ENCODE measurements at regions not wholly inside any gene's neighbourhood (a gene's known extent, or its start where the extent isn't known, plus 50 kb on each side); places are given as distances from the start of the nearest gene placed in this dataset.

GRCh38 chr11:91265946-91266345 lies 958.7 kb upstream of the FAT3 start:
- TF ChIP-seq CTCF (IDR thresholded peaks at IDR 0.05; ENCODE audit: insufficient read depth, low read length), result no peak
- no peak for DNase-seq (ENCODE audit: low read depth)
- no peak overlapping the region for H3K4me3 ChIP-seq (ENCODE audit: low read depth, low read length)

GRCh38 chr11:91264481-91264880 lies 960.1 kb upstream of the FAT3 start:
- H3K4me3 ChIP-seq (ENCODE audit: low read depth, low read length), result no peak overlapping the region
- no peak for TF ChIP-seq CTCF (IDR thresholded peaks at IDR 0.05; ENCODE audit: insufficient read depth, low read length)
- no peak for DNase-seq (ENCODE audit: low read depth)

GRCh38 chr11:91263496-91264365 lies 960.9 kb upstream of the FAT3 start:
- no peak for TF ChIP-seq CTCF (IDR thresholded peaks at IDR 0.05; ENCODE audit: insufficient read depth, low read length)
- no peak for DNase-seq (ENCODE audit: low read depth)
- no peak overlapping the region for H3K4me3 ChIP-seq (ENCODE audit: low read depth, low read length)

- TF ChIP-seq CTCF (IDR thresholded peaks at IDR 0.05; ENCODE audit: insufficient read depth, low read length), result no peak
- DNase-seq (ENCODE audit: low read depth), result no peak
- H3K4me3 ChIP-seq (ENCODE audit: low read depth, low read length), result no peak overlapping the region
Measured at GRCh38 chr11:91261513-91261912, 963.1 kb upstream of the FAT3 start.

GRCh38 chr11:91258876-91259275 lies 965.7 kb upstream of the FAT3 start:
- TF ChIP-seq CTCF (IDR thresholded peaks at IDR 0.05; ENCODE audit: insufficient read depth, low read length), result no peak
- DNase-seq (ENCODE audit: low read depth), result no peak
- H3K4me3 ChIP-seq (ENCODE audit: low read depth, low read length), result no peak overlapping the region

GRCh38 chr11:91257667-91258066 lies 967.0 kb upstream of the FAT3 start:
- TF ChIP-seq CTCF (IDR thresholded peaks at IDR 0.05; ENCODE audit: insufficient read depth, low read length), result no peak
- DNase-seq (ENCODE audit: low read depth), result no peak
- no peak overlapping the region for H3K4me3 ChIP-seq (ENCODE audit: low read depth, low read length)
